OCI-LY3 (cell line): ENCODE measurements at regions not wholly inside any gene's neighbourhood (a gene's known extent, or its start where the extent isn't known, plus 50 kb on each side); places are given as distances from the start of the nearest gene placed in this dataset.

Experiments
- EZH2phosphoT487 ChIP-seq: fragments of 200-600 bp; shearing (Covaris generic); IDR thresholded peaks from 2 replicates; pipeline ENCODE4 v1.6.1; 2018; ENCODE audit warnings: antibody characterized with exemption, mixed run types, low read depth
- TF ChIP-seq, protein P1 (sequence below): fragments of 200-600, 300-600 bp; sonication (generic); IDR thresholded peaks from 2 replicates; pipeline ENCODE4 v1.5.1; 2014; ENCODE audit warnings: antibody characterized with exemption, low read length, low read depth

DNA sequence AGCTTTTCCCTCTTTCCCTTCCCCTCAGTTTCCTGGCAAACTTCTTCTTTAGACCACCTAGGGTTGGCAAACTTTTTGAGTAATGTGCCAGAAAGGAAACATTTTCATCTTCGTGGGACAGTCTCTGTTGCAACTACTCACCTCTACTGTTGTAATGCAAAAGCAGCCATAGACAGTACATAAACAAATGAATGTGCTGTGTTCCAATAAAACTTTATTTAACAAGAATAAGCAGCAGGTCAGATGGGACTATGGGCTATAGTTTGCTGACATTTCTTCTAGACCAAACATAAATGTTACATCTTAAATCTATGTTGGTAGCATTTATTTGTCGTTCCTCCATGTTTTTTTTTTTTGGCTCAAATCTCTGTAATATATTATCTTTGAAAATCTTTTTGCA lies 552.4 kb downstream of the EDEM1 start:
- TF ChIP-seq, protein P1, sequence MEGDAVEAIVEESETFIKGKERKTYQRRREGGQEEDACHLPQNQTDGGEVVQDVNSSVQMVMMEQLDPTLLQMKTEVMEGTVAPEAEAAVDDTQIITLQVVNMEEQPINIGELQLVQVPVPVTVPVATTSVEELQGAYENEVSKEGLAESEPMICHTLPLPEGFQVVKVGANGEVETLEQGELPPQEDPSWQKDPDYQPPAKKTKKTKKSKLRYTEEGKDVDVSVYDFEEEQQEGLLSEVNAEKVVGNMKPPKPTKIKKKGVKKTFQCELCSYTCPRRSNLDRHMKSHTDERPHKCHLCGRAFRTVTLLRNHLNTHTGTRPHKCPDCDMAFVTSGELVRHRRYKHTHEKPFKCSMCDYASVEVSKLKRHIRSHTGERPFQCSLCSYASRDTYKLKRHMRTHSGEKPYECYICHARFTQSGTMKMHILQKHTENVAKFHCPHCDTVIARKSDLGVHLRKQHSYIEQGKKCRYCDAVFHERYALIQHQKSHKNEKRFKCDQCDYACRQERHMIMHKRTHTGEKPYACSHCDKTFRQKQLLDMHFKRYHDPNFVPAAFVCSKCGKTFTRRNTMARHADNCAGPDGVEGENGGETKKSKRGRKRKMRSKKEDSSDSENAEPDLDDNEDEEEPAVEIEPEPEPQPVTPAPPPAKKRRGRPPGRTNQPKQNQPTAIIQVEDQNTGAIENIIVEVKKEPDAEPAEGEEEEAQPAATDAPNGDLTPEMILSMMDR, result no peak
- TF ChIP-seq EZH2phosphoT487, result no peak
